HG02973 (cell line): ENCODE measurements at regions not wholly inside any gene's neighbourhood (a gene's known extent, or its start where the extent isn't known, plus 50 kb on each side); places are given as distances from the start of the nearest gene placed in this dataset.
A peak's percentile ranks its signal among the peaks of the same experiment; 100 is the strongest.

ENCODE experiments used
- ATAC-seq: cut with Tn5 transposase; IDR thresholded peaks from one replicate; pipeline ENCODE4 v1.9.1; 2021; ENCODE audit warnings: moderate library complexity; ENCODE audit not compliant: unreplicated experiment

DNA sequence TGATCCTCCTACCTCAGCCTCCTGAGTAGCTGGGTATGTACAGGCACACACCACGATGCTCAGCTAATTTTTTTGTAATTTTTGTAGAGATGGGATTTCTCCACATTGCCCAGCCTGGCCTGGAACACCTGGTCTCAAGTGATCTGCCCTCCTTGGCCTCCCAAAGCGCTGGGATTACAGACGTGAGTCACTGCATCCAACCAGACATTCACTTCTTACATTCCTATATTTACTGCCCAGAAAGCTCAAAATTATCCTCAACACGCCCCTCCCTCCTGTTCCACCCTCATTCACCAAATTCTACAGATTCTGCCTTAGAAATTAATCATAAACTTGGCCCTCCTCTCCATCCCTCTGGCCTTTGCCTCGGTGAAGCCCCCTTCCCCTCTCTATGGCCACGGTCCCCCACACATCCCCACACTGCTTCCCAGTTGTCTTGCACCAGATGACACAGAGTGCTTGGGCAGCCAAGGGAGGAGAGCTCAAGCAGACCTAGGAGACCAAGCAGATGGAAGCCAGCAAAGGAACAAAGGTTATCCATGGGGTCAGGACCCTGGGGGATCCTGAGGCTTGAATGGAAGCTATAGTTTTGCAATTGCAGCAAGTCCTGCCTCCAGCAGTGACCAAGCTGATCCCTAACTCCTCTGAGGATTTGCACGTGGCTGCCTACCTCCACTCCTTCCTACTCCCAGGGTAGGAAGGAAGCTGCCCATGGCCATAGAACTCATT lies 213.2 kb upstream of the FOXN3 start:
- ATAC-seq = no peak

- no peak for ATAC-seq
Observed at GRCh38 chr14:89629383-89629782, 212.3 kb upstream of the FOXN3 start.

GRCh38 chr14:89628521-89628920 lies 211.5 kb upstream of the FOXN3 start:
- no peak for ATAC-seq

DNA sequence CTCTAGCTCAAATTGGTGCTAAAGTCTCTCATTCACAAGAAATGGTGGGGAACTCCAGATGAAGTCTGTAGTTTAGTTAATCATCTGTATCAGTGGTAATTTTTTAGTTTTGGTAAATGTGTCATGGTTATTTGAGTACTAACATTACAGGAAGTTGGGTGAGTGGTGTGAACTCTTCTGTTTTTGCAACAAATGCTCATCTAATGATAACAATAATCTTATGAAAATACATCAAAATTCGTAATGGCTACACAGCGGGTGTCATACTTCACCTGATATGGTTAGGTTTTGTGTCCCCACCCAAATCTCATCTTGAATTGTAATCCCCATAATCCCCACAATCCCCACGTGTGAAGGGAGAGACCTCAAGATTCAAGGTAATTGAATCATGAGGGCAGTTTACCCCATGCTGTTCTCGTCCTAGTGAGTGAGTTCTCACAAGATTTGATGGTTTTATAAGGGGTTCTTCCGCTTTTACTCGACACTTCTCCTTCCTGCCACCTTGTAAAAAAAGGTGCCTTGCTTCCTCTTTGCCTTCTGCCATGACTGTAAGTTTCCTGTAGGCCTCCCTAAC lies 209.3 kb upstream of the FOXN3 start:
- no peak for ATAC-seq

DNA sequence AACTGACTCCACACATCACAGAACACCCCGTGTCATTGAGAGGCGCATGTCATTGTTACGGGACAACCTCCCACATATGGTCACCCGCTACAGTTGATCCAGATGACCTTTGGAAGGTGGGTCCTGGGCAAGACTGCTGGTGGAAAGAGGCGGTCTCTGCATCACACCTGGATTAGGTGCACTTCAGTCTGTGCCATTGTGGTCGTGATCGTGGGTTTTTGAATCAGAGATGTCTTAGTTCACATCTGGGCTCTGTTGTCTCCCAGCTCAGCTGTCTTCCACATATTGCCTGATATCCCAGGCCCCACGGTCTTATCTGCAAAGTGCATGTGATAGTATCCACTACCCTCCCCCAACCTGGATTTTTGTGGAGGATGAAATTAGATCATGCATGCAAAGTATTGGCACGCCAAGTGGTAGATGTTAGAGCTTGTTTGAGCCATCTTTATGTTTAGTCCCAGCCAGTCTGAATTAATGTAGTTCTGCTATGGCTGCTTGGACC lies 208.7 kb upstream of the FOXN3 start:
- ATAC-seq = no peak

DNA sequence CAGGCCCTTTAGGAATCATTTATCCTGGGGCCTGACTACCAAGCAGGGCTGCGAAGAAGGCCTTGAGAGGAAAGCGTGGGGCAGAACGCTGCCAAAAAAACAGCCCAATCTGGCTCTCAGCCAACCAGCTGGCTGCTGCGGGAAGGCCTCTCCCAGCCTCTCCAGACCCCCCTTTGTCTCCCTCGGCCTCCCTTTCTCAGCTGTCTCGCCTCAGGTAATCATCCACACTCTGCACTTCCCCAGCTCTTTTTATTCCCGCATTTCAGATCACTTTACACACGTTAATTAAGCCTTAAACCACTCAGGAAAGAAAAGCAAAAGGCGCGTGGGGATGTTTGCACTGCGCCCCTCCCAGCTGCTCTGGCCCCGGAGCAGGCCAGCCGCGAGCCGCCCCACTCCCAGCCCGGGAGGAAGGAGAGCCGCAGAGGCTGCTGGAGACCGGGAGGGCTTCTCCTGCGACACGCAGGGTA lies 208.2 kb upstream of the FOXN3 start:
- no peak for ATAC-seq

GRCh38 chr14:89624500-89625156 lies 207.6 kb upstream of the FOXN3 start:
- no peak for ATAC-seq

DNA sequence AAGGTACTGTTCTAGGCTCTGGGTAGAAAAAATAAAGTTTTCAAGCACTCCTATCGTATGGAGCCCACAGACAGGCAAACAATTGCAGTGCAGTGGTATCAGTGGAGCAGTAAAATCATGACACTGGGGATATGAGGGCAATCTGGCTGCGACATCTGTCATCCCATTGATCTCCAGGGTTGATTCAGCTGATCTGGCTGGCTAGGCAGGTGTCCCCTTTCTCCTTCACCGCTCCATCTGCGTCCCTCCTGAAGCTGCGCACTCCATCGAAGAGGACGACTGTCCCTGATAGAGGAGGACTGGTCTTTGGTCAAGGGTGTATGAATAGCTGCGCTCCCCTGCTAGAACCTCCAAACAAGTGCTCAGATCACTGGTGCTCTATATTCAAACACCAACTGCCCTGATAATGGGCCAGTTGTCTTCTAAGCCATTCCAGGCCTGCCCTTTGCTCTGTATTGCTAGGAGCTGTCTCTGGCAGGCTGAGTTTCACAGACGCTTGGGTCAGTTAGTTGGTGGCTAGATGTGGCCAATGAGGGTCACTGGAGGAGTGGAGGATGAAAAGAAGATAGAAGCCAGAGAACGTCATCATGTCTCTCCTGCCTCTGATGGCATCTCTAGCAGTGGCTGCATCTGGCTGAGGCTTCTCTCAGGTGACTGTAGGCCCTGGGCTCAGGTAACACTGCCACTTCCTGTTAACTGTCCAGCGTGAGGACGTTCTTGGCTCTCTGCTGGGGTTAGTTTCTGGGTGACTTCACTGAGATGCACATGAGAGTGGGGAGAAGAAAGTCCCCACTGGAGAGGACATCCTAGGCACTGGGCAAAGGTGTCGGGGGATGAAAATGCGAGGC lies 205.0 kb upstream of the FOXN3 start:
- no peak for ATAC-seq

GRCh38 chr14:89621009-89621421 lies 204.0 kb upstream of the FOXN3 start:
- ATAC-seq = no peak

- no peak for ATAC-seq
Observed at GRCh38 chr14:89620436-89620835, 203.4 kb upstream of the FOXN3 start.

DNA sequence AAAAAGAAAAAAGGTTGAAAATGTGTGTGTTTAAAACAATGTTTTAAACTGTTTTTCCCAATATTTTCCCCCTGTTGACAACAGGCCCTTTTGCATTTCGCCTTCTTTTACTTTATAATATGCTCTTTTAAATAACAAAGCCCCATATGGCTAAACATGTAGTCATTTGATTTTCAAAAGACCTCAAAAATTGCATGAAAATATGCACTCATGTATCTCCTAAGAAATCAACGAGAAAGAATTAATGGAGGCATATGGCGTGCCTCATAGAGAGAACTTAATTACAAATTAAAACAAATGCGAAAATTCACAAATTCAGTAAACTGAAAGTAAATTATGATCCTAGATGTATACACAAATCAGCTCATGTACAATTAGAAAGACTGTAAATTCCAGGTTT lies 202.6 kb upstream of the FOXN3 start:
- ATAC-seq = no peak

DNA sequence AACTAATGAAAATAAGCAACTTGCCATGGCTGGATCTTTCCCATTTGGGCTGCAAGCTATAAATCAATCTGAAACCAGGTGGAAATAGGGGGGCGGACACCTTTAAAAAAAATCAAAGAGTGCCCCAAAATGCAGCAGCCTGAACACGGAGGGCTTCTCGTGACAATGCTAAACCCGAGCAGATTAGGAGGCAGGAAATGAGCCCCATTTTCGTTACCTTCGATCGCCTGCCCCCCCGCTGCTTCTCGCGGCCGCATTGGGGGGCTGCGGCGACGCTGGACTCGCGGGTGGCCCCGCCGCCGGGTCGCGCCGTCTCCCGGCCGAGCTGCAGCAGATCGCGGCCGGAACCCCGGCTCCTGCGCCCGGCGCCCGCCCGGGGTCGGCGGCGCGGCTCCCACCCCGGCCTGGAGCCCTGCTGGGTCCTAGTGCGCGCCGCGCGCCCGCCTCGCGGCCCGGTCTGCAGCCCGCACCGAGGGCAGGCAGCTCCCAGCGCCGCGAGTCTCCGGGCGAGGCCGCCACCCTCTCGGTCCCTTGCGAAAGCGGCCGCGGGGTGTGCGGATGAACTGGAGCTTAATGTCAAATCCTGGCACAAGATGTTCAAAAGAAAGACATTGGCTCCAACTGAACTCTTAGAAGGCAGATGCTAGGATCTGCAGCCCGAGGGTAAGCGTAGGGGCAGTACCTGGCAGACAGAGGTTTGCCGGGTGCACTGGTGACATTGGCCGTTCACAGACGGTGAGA lies 201.9 kb upstream of the FOXN3 start:
- ATAC-seq = peak; percentile 48

DNA sequence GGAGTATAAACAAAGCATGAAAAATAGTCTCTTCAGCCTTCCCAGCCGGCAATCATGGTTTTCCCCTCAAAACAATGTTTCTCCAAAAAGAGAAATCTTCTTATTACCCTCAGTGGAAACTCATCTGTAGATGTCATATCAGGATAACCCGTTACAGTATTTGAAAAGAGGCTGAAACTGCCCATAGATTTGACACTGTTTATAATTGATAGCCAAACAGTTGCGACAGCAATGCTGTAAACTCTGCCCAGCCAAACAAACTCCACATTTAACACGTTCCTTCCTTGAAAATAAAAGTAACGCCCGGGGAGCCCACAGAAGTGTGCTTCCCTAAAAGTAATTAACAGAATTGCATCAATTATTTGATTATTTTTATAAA lies 201.3 kb upstream of the FOXN3 start:
- ATAC-seq = no peak

DNA sequence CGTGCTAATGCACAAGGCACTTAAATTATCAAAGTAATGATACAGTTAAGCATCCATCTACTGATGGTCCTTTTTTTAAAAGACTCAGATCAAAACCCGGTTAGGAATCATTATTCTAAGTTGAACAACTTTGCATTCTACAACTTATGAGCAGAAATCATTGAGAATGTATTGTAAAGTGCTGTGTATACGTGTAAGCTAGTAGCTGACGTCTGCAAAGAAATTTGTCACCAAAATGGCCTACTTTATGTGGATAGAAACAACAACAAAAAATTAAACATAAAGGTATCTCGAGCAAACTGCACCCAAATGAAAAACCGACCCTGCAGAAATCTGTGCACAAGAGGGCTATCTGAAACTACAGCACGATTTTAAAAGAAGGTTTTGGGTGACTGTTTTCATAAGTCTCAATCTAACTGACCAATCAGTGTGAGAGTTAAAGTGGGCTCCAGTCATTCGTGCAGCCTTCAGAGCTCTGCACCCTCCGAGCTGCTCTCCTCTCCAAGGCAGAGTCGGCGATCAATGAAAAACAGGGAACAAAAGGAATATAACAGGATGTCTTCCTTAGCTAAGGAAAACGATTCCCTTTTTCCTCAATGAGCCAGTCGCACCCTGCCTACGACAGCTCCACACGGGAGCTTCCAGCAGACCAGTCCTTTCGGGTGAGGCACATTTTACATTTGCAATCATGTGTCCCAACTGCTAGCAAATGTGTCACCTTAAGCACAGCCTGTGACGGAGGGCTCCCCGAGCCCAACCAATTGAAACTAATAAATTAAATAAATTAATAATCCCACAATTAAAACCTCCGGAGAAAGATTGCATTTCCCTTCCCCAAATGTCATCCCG lies 200.7 kb upstream of the FOXN3 start:
- peak; percentile 22 for ATAC-seq

DNA sequence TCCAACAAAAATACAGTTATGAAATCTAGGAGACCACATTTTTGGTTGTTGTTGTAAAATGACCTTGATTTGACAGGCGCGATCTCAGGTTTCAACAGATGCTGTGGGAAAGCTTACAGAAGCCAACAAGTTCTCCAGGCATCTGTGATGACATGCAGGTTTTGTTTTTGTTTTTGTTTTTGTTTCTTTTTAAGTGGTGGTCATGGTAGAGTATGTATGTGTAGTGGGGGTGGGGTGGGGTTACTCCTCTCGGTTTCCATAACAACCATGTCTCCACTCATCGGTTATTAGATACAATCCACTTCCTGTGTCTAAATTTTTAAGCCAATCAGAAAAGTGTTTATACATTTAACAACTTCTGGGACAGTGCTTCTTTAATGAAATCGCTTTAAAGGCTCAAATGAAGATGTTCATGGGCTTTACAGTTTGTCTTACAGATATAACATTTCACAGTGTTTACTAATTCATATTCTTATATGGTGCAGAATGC lies 199.9 kb upstream of the FOXN3 start:
- peak; percentile 55 for ATAC-seq

DNA sequence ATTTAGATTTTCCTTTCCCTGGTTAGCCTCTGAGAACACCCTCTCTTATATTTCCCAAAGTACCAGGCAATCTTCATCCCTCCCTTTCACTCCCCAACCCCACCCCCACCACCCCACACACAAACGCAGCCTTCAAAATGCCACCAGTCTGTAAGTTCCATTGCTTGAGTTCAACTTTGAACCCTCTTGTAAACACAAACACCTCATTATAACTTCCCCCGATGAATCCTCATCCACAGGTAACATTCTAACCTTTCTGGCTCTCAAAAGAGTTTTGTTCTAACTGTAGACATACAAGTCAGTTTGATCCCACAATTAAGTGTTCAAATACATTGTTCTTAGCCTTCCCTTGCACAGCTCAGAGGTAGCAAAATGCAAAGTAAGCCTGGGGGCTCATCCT lies 199.4 kb upstream of the FOXN3 start:
- ATAC-seq = no peak

DNA sequence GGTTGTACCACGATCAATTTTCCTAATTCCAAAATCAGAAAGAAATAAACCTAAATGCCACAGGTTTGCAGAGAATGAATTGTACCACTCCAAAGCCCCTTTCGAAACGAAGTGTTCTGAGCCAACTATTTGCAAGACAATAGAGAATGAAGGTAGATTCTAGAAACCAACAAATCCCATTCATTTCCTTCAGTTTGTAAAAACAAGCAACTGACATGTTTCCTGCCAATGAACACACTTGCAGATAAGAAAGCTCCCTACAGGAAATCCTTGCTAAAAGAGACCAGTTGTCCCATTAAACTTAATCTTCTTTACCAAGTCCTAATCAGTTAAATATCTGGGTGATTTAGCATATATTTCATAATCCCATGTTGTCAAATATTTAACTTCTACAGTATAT lies 198.4 kb upstream of the FOXN3 start:
- ATAC-seq = no peak

- ATAC-seq = no peak
Observed at GRCh38 chr14:89614009-89614691, 197.1 kb upstream of the FOXN3 start.
